ENCODE measurements at regions not wholly inside any gene's neighbourhood (a gene's known extent, or its start where the extent isn't known, plus 50 kb on each side); places are given as distances from the start of the nearest gene placed in this dataset.

DNA sequence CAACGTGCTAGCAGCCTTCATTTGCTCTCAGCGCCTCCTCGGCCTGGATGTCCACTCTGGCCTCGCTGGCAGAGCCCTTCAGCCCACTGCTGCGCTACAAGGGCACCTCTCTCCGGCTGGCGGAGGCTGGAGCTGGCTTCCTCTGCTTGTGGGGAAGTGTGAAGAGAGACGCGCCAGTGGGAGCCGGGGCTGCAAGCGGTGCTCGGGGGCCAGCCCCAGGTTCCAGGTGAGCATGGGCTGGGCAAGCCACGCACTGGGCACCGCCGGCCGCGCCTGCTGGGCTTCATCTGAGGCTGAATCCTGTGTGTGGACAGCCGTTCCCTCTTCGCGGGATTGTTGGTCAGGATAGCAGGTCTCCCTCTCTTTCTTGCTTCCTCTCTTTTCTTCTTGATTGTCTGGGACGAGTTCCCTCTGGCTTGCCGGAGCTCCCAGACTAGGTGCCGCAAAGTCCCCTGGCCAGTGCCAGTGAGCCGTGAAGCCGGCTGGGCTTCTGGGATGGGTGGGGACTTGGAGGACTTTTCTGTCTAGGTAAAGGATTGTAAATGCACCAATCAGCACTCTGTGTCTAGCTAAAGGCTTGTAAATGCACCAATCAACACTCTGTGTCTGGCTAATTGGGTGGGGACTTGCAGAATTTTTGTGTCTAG is 165.0 kb downstream of the HEPH start:
- no peak for DNase-seq

DNA sequence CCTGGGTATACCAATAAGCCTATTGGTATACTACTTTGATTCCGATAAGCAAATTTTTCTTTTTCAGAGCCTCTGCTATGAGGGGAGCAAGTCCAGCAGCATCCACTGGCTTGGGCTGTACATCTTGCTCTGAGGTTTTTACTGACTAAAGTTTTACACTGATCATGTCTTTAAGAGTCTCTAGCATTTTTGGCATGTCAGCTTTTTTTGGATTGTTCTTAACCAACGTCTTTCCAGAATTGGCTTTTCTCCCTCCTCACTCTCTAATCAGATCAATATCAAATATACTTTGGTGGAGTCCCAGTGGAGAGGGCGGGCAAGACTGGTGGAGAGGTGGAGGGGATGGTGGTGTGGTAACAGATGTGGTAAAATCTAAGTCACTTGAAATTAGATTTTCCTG is 196.8 kb downstream of the HEPH start:
- no peak for DNase-seq

DNA sequence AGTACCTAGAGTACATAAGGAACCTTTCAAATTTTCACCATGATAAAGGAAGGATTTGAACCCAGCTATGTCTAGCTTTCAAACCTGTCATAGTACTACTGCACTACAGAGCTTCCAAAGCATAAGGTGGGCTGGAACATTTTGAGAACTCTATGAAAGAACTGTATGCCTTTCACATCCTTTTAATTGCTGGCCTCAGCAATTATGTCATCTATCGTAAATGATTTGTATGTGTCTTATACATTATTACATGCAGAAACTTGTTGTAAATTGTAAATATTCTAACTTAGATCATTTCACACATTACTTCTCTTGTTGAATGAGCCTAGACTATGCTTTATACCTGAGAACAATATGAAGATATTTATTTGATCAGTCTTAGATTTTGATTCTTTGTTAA is 220.7 kb downstream of the HEPH start:
- DNase-seq = no peak

DNA sequence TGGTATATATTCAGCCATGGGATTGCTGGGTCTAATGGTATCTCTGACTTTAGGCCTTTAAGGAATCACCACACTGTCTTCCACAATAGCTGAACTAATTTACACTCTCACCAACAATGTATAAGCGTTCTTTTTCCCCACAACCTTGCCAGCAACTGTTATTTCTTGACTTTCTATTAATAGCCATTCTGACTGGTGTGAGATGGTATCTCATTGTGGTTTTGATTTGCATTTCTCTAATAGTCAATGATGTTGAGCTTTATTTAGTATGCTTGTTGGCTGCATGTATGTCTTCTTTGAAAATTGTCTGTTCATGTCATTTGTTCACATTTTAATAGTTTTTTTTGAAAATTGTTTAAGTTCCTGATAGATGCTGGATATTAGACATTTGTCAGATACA is 235.2 kb downstream of the HEPH start:
- DNase-seq = no peak

GRCh38 chrX:66402165-66402564 is 236.7 kb downstream of the EDA2R start:
- no peak for DNase-seq

DNA sequence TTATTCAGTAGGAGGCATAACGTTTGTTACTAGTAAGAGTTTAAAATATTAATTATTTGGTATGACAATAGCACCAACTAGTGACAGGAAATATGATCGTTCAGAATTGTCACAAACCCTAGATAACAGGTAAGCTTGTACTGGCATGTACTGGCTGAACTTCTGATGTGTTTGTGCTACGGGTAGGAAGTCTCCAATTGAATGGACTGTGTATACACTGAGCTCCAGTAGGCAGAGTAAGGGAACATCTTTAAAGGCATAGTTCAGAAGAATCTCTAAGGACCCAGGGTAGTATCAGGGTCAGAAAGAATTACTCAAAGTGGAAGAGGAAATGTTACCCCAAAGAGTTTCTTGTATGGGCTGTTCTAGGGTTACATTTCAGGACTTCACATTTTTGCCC is 230.4 kb downstream of the EDA2R start:
- peak; percentile 16 for DNase-seq

DNA sequence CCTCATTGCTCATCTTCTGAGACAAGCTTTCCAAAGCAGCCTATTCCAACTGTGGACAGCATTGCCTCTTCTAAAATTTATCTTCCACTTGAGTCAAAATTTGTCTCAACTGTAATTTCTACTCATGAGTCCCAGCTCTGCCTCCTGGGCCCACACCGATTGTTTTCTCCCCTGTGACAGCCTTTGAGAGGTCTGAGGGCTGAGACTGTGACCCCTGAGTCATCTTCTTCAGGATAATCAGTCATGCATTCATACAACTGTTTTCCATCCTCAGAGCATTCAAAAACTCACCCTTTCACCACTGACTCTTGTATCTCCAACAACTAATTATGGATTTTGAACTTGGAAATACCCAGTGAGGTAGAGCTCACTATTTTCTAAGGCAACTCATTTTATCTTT is 228.1 kb downstream of the EDA2R start:
- no peak for DNase-seq

All from RPMI8226 (cell line).